ENCODE measurements at regions not wholly inside any gene's neighbourhood (a gene's known extent, or its start where the extent isn't known, plus 50 kb on each side); places are given as distances from the start of the nearest gene placed in this dataset.
"Not testable (repeated sequence)": the region's sequence is repeated elsewhere in the genome, so short reads cannot be mapped to it uniquely, and the experiment has no call there.

GRCh38 chr21:9731317-9731716, 790.1 kb upstream of the TPTE start:
- H3K9me2 ChIP-seq (ENCODE audit: insufficient read depth); H3K79me2 ChIP-seq (ENCODE audit: insufficient read depth, low read length); H2AFZ ChIP-seq (ENCODE audit: low read depth, low read length, poor library complexity, severe bottlenecking); DNase-seq (ENCODE audit: low read depth, low spot score); H3K36me3 ChIP-seq (ENCODE audit: control insufficient read depth in 1 of 2, insufficient read depth in 2 of 2, low read length in 2 of 2); H3K4me2 ChIP-seq (ENCODE audit: low read length); H3K4me1 ChIP-seq (ENCODE audit: control insufficient read depth in 1 of 2, insufficient read depth in 2 of 2, low read length in 2 of 2); ATAC-seq; H3K27me3 ChIP-seq (ENCODE audit: insufficient read depth, low read length); H3K9ac ChIP-seq (ENCODE audit: low read length); RAD21 ChIA-PET (ENCODE audit: low non-redundant PET in 1 of 2, low total read pairs in 2 of 2, uncharacterized antibody in 2 of 2, unreplicated experiment in 2 of 2); H3K27ac ChIP-seq (ENCODE audit: low read depth, low read length); H4K20me1 ChIP-seq (ENCODE audit: insufficient read depth); H3K4me3 ChIP-seq (replicated peaks in 1 of 2; ENCODE audit: low read depth in 1 of 2, low read length in 2 of 2); POLR2A ChIA-PET; CTCF ChIA-PET; BruUV-seq (replicated peaks); intact Hi-C loops (cut with micrococcal nuclease): not testable (repeated sequence)
- peaks cover 30 to 52% of the 10 kb centered on the region in 2 experiments; a peak in 3 of 4 replicates for H3K9me3 ChIP-seq (ENCODE audit: control insufficient read depth in 1 of 2, insufficient read depth in 1 of 2, low read depth in 1 of 2, low read length in 2 of 2)

- peaks cover 35 to 51% of the 10 kb centered on the region in 2 experiments; a peak in 3 of 4 replicates for H3K9me3 ChIP-seq (ENCODE audit: control insufficient read depth in 1 of 2, insufficient read depth in 1 of 2, low read depth in 1 of 2, low read length in 2 of 2)
- RAD21 ChIA-PET (ENCODE audit: low non-redundant PET in 1 of 2, low total read pairs in 2 of 2, uncharacterized antibody in 2 of 2, unreplicated experiment in 2 of 2); intact Hi-C loops (cut with micrococcal nuclease); H3K79me2 ChIP-seq (ENCODE audit: insufficient read depth, low read length); H4K20me1 ChIP-seq (ENCODE audit: insufficient read depth); H2AFZ ChIP-seq (ENCODE audit: low read depth, low read length, poor library complexity, severe bottlenecking); H3K4me1 ChIP-seq (ENCODE audit: control insufficient read depth in 1 of 2, insufficient read depth in 2 of 2, low read length in 2 of 2); CTCF ChIA-PET; H3K9me2 ChIP-seq (ENCODE audit: insufficient read depth); POLR2A ChIA-PET; H3K27ac ChIP-seq (ENCODE audit: low read depth, low read length); DNase-seq (ENCODE audit: low read depth, low spot score); H3K27me3 ChIP-seq (ENCODE audit: insufficient read depth, low read length); H3K4me3 ChIP-seq (replicated peaks in 1 of 2; ENCODE audit: low read depth in 1 of 2, low read length in 2 of 2); H3K9ac ChIP-seq (ENCODE audit: low read length); H3K36me3 ChIP-seq (ENCODE audit: control insufficient read depth in 1 of 2, insufficient read depth in 2 of 2, low read length in 2 of 2); ATAC-seq; BruUV-seq (replicated peaks); H3K4me2 ChIP-seq (ENCODE audit: low read length): not testable (repeated sequence)
These were observed 788.8 kb upstream of the TPTE start for GRCh38 chr21:9732605-9733004.

- H3K79me2 ChIP-seq (ENCODE audit: insufficient read depth, low read length); BruUV-seq (replicated peaks); H3K9me2 ChIP-seq (ENCODE audit: insufficient read depth): not testable (repeated sequence)
These were observed 787.4 kb upstream of the TPTE start for GRCh38 chr21:9733761-9734558.

More at GRCh38 chr21:9733761-9734558, 787.4 kb upstream of the TPTE start:
- intact Hi-C loops (cut with micrococcal nuclease); POLR2A ChIA-PET; RAD21 ChIA-PET (ENCODE audit: low non-redundant PET in 1 of 2, low total read pairs in 2 of 2, uncharacterized antibody in 2 of 2, unreplicated experiment in 2 of 2); DNase-seq (ENCODE audit: low read depth, low spot score); H2AFZ ChIP-seq (ENCODE audit: low read depth, low read length, poor library complexity, severe bottlenecking); H3K4me1 ChIP-seq (ENCODE audit: control insufficient read depth in 1 of 2, insufficient read depth in 2 of 2, low read length in 2 of 2); H3K27me3 ChIP-seq (ENCODE audit: insufficient read depth, low read length); H4K20me1 ChIP-seq (ENCODE audit: insufficient read depth); CTCF ChIA-PET; H3K27ac ChIP-seq (ENCODE audit: low read depth, low read length); H3K4me2 ChIP-seq (ENCODE audit: low read length); H3K4me3 ChIP-seq (replicated peaks in 1 of 2; ENCODE audit: low read depth in 1 of 2, low read length in 2 of 2); H3K9ac ChIP-seq (ENCODE audit: low read length); H3K36me3 ChIP-seq (ENCODE audit: control insufficient read depth in 1 of 2, insufficient read depth in 2 of 2, low read length in 2 of 2); ATAC-seq: not testable (repeated sequence)
- H3K9me3 ChIP-seq (ENCODE audit: control insufficient read depth in 1 of 2, insufficient read depth in 1 of 2, low read depth in 1 of 2, low read length in 2 of 2) = peaks cover 33 to 55% of the 10 kb centered on the region in 2 experiments; a peak in 3 of 4 replicates

Data from HCT116 (cell line).